Liver (tissue), 8 donors: ENCODE measurements at regions not wholly inside any gene's neighbourhood (a gene's known extent, or its start where the extent isn't known, plus 50 kb on each side); places are given as distances from the start of the nearest gene placed in this dataset.
"Not testable (repeated sequence)": the region's sequence is repeated elsewhere in the genome, so short reads cannot be mapped to it uniquely, and the experiment has no call there.

ENCODE experiments used
- DNase-seq: peaks from one replicate; pipeline ENCODE4 v3.0.0-alpha.2; 2017; ENCODE audit warnings: low spot score
- H3K27ac ChIP-seq, 2 donors: one replicate each; pipeline ENCODE4 v1.7.0; 2013; ENCODE audit warnings: inconsistent platforms in 2 of 2, low read length in 2 of 2, control low read depth in 1 of 2, low read depth in 1 of 2, mild to moderate bottlenecking in 1 of 2
- H3K27me3 ChIP-seq, 4 donors: one replicate each; pipeline versions ENCODE4 v1.6.1 to v1.7.0; 2013; ENCODE audit warnings: low read length in 3 of 4, inconsistent platforms in 1 of 4, mild to moderate bottlenecking in 1 of 4, moderate library complexity in 1 of 4; ENCODE audit not compliant: control insufficient read depth in 4 of 4, insufficient read depth in 4 of 4
- H3K36me3 ChIP-seq, 4 donors: one replicate each; pipeline versions ENCODE4 v1.6.1 to v1.7.0; 2013; ENCODE audit warnings: low read length in 3 of 4, mild to moderate bottlenecking in 3 of 4, low read depth in 1 of 4, moderate library complexity in 1 of 4; ENCODE audit not compliant: control insufficient read depth in 4 of 4, insufficient read depth in 3 of 4
- H3K4me1 ChIP-seq, 4 donors: one replicate each; pipeline versions ENCODE4 v1.6.1 to v1.7.0; 2013; ENCODE audit warnings: low read length in 3 of 4, mild to moderate bottlenecking in 3 of 4, moderate library complexity in 1 of 4; ENCODE audit not compliant: control insufficient read depth in 4 of 4, insufficient read depth in 4 of 4
- H3K4me3 ChIP-seq, 3 donors: one replicate each; pipeline versions ENCODE4 v1.6.1 to v1.7.0; 2013; ENCODE audit warnings: low read length in 3 of 3, control low read depth in 1 of 3, low read depth in 1 of 3, mild to moderate bottlenecking in 1 of 3
- H3K9ac ChIP-seq, 2 donors: one replicate each; pipeline ENCODE4 v1.7.0; 2013; ENCODE audit warnings: low read length in 2 of 2, mild to moderate bottlenecking in 2 of 2, moderate library complexity in 2 of 2, control low read depth in 1 of 2, low read depth in 1 of 2
- H3K9me3 ChIP-seq, 4 donors: one replicate each; pipeline versions ENCODE4 v1.6.1 to v1.7.0; 2013; ENCODE audit warnings: low read length in 3 of 4; ENCODE audit not compliant: control insufficient read depth in 4 of 4
- ATF3 ChIP-seq: IDR thresholded peaks from 2 replicates; pipeline ENCODE4 v1.6.1; 2016; ENCODE audit warnings: antibody characterized with exemption
- CTCF ChIP-seq: fragments of 150-350 bp; IDR thresholded peaks from 2 replicates; pipeline ENCODE4 v1.5.1; 2017; ENCODE audit warnings: improper control_type of control experiment, low read depth, low read length; ENCODE audit not compliant: missing input control
- EGR1 ChIP-seq, 2 donors: IDR thresholded peaks; 2 replicates each; pipeline ENCODE4 v1.6.1; 2016 to 2018; ENCODE audit warnings: antibody characterized with exemption in 2 of 2, low read depth in 2 of 2
- FOXA1 ChIP-seq: IDR thresholded peaks from 2 replicates; pipeline ENCODE4 v1.6.1; 2016; ENCODE audit warnings: antibody characterized with exemption
- FOXA2 ChIP-seq: IDR thresholded peaks from 2 replicates; pipeline ENCODE4 v1.6.1; 2016; ENCODE audit warnings: antibody characterized with exemption
- GABPA ChIP-seq, 2 donors: IDR thresholded peaks in 1 of 2; conservative IDR thresholded peaks in 1 of 2; 2 replicates each; pipeline ENCODE4 v1.6.1; 2016; ENCODE audit warnings: antibody characterized with exemption in 2 of 2, mild to moderate bottlenecking in 1 of 2, moderate library complexity in 1 of 2
- HNF4A ChIP-seq, 2 donors: conservative IDR thresholded peaks; 2 replicates each; pipeline ENCODE4 v1.6.1; 2016; ENCODE audit warnings: antibody characterized with exemption in 2 of 2, mild to moderate bottlenecking in 2 of 2
- HNF4G ChIP-seq: IDR thresholded peaks from 2 replicates; pipeline ENCODE4 v1.6.1; 2016; ENCODE audit warnings: antibody characterized with exemption
- JUND ChIP-seq, 2 donors: IDR thresholded peaks; 2 replicates each; pipeline ENCODE4 v1.6.1; 2016; ENCODE audit warnings: antibody characterized with exemption in 2 of 2
- MAX ChIP-seq: IDR thresholded peaks from 2 replicates; pipeline ENCODE4 v1.6.1; 2016; ENCODE audit warnings: antibody characterized with exemption
- NR2F2 ChIP-seq: IDR thresholded peaks from 2 replicates; pipeline ENCODE4 v1.6.1; 2016; ENCODE audit warnings: antibody characterized with exemption
- RAD21 ChIP-seq, 2 donors: IDR thresholded peaks; 2 replicates each; pipeline ENCODE4 v1.6.1; 2016; ENCODE audit warnings: antibody characterized with exemption in 2 of 2, mild to moderate bottlenecking in 2 of 2
- RXRA ChIP-seq, 2 donors: IDR thresholded peaks; 2 replicates each; pipeline ENCODE4 v1.6.1; 2017 to 2018; ENCODE audit warnings: antibody characterized with exemption in 2 of 2, mild to moderate bottlenecking in 1 of 2
- SP1 ChIP-seq: IDR thresholded peaks from 2 replicates; pipeline ENCODE4 v1.6.1; 2018; ENCODE audit warnings: antibody characterized with exemption, mild to moderate bottlenecking
- TAF1 ChIP-seq: conservative IDR thresholded peaks from 2 replicates; pipeline ENCODE4 v1.6.1; 2016; ENCODE audit warnings: antibody characterized with exemption, mild to moderate bottlenecking
- YY1 ChIP-seq: IDR thresholded peaks from 2 replicates; pipeline ENCODE4 v1.6.1; 2016; ENCODE audit warnings: antibody characterized with exemption, mild to moderate bottlenecking
- ZBTB33 ChIP-seq: IDR thresholded peaks from 2 replicates; pipeline ENCODE4 v1.6.1; 2016; ENCODE audit warnings: antibody characterized with exemption
- WGBS: extraction: QIAGEN DNeasy Blood & Tissue Kit; methylation state at CpG from one replicate; pipeline ENCODE4 v1.1.7; 2013; 5-methylcytosine and 5-hydroxymethylcytosine counted together
- donor health status: healthy.
- donor health status: healthy.
- donor health status: healthy.
- donor health status: healthy.
- donor health status: healthy.

GRCh38 chr19:28694812-28695211 is 518.1 kb downstream of the UQCRFS1 start:
- Histone ChIP-seq H3K27ac (no peak overlapping the region), H3K27me3 (peaks cover 0 to 4% (median 0%) of the 10 kb centered on the region in 4 donors), H3K4me1 (no peaks in the 10 kb centered on the region), H3K36me3 (peaks cover 0 to 1% (median 0%) of the 10 kb centered on the region in 4 donors), H3K4me3 (no peak overlapping the region), H3K9me3 (peaks cover 0 to 2% (median 0%) of the 10 kb centered on the region in 4 donors), H3K9ac (no peak overlapping the region)
- no peak for DNase-seq
- 67% methylated on average over 5 of the region's 5 CpGs for WGBS
- TF ChIP-seq JUND (IDR thresholded peaks at IDR 0.05) (no peak), RAD21 (IDR thresholded peaks at IDR 0.05) (no peak), YY1 (no peak), CTCF (no peak), SP1 (no peak), NR2F2 (no peak), FOXA2 (no peak), FOXA1 (no peak), EGR1 (IDR thresholded peaks at IDR 0.05; ENCODE audit: low read depth in 2 of 2) (no peak), HNF4A (conservative IDR thresholded peaks at IDR 0.05) (no peak), TAF1 (no peak), RXRA (IDR thresholded peaks at IDR 0.05) (no peak), MAX (no peak), HNF4G (no peak)

- DNase-seq = no peak
- no peaks in the 10 kb centered on the region for H3K4me1 ChIP-seq
- H3K36me3 ChIP-seq = peaks cover 0 to 1% (median 0%) of the 10 kb centered on the region in 4 donors
- 61% methylated on average over 1 of the region's 1 CpG for WGBS
- H3K27ac ChIP-seq = no peak overlapping the region
- peaks cover 0 to 4% (median 0%) of the 10 kb centered on the region in 4 donors for H3K27me3 ChIP-seq
- TF ChIP-seq JUND (IDR thresholded peaks at IDR 0.05) = no peak
- TF ChIP-seq RAD21 (IDR thresholded peaks at IDR 0.05) = no peak
- no peak for TF ChIP-seq ATF3
- TF ChIP-seq YY1 = no peak
- TF ChIP-seq GABPA (IDR thresholded peaks at IDR 0.05 in 1 of 2, conservative IDR thresholded peaks at IDR 0.05 in 1 of 2) = no peak
- TF ChIP-seq ZBTB33 = no peak
- TF ChIP-seq FOXA1 = no peak
- no peak for TF ChIP-seq MAX
- no peak for TF ChIP-seq NR2F2
- no peak for TF ChIP-seq RXRA (IDR thresholded peaks at IDR 0.05)
- no peak overlapping the region for H3K4me3 ChIP-seq
- H3K9ac ChIP-seq = no peak overlapping the region
- H3K9me3 ChIP-seq = peaks cover 0 to 2% (median 0%) of the 10 kb centered on the region in 4 donors
Observed at GRCh38 chr19:28691683-28692082, 521.3 kb downstream of the UQCRFS1 start.

- not testable (repeated sequence) for H3K9ac ChIP-seq, H3K4me3 ChIP-seq, H3K27me3 ChIP-seq, DNase-seq, H3K9me3 ChIP-seq, H3K4me1 ChIP-seq, H3K36me3 ChIP-seq, H3K27ac ChIP-seq
- 79% methylated on average over 7 of the region's 7 CpGs for WGBS
Observed at GRCh38 chr19:28689464-28689863, 523.5 kb downstream of the UQCRFS1 start.
